NCI-H2029 (cell line): ENCODE measurements at regions not wholly inside any gene's neighbourhood (a gene's known extent, or its start where the extent isn't known, plus 50 kb on each side); places are given as distances from the start of the nearest gene placed in this dataset.

ENCODE experiments used
- DNase-seq: peaks from one replicate; lab custom pipeline; 2025; lab: John Stamatoyannopoulos, UW

- DNase-seq: peak; percentile 17
Measured at GRCh38 chr2:67516899-67517530, 119.9 kb downstream of the ETAA1 start.

GRCh38 chr2:67522148-67522547 lies 125.0 kb downstream of the ETAA1 start:
- no peak for DNase-seq

- no peak for DNase-seq
Measured at GRCh38 chr2:67524213-67524612, 127.1 kb downstream of the ETAA1 start.

GRCh38 chr2:67524777-67525176 lies 127.6 kb downstream of the ETAA1 start:
- no peak for DNase-seq

- no peak for DNase-seq
Measured at GRCh38 chr2:67526283-67526682, 129.2 kb downstream of the ETAA1 start.

- DNase-seq: no peak
Measured at GRCh38 chr2:67528320-67528719, 131.2 kb downstream of the ETAA1 start.

GRCh38 chr2:67532387-67532786 lies 135.3 kb downstream of the ETAA1 start:
- DNase-seq: no peak

GRCh38 chr2:67534745-67535144 lies 137.6 kb downstream of the ETAA1 start:
- no peak for DNase-seq

GRCh38 chr2:67540962-67541361 lies 143.8 kb downstream of the ETAA1 start:
- DNase-seq: no peak

GRCh38 chr2:67544286-67544685 lies 147.2 kb downstream of the ETAA1 start:
- DNase-seq: no peak

- DNase-seq: no peak
Measured at GRCh38 chr2:67548317-67549201, 151.4 kb downstream of the ETAA1 start.

- no peak for DNase-seq
Measured at GRCh38 chr2:67559156-67559555, 162.0 kb downstream of the ETAA1 start.

- DNase-seq: no peak
Measured at GRCh38 chr2:67560771-67561456, 163.8 kb downstream of the ETAA1 start.

- DNase-seq: peak; percentile 35
Measured at GRCh38 chr2:67561457-67561965, 164.4 kb downstream of the ETAA1 start.

GRCh38 chr2:67564076-67564475 lies 166.9 kb downstream of the ETAA1 start:
- no peak for DNase-seq

GRCh38 chr2:67564626-67565025 lies 167.5 kb downstream of the ETAA1 start:
- DNase-seq: no peak

GRCh38 chr2:67565262-67565661 lies 168.1 kb downstream of the ETAA1 start:
- no peak for DNase-seq

GRCh38 chr2:67565761-67566160 lies 168.6 kb downstream of the ETAA1 start:
- DNase-seq: no peak

GRCh38 chr2:67566285-67566684 lies 169.2 kb downstream of the ETAA1 start:
- DNase-seq: no peak

- DNase-seq: no peak
Measured at GRCh38 chr2:67566958-67567635, 170.0 kb downstream of the ETAA1 start.

- DNase-seq: no peak
Measured at GRCh38 chr2:67567886-67568285, 170.8 kb downstream of the ETAA1 start.

GRCh38 chr2:67570611-67571010 lies 173.5 kb downstream of the ETAA1 start:
- no peak for DNase-seq
